GM12864 (cell line): ENCODE measurements at regions not wholly inside any gene's neighbourhood (a gene's known extent, or its start where the extent isn't known, plus 50 kb on each side); places are given as distances from the start of the nearest gene placed in this dataset.
"Not testable (repeated sequence)": the region's sequence is repeated elsewhere in the genome, so short reads cannot be mapped to it uniquely, and the experiment has no call there.

Source experiments
- DNase-seq: peaks from one replicate; pipeline ENCODE4 v3.0.0-alpha.2; 2011; ENCODE audit warnings: low read depth
- H3K4me3 ChIP-seq: 2 replicates; pipeline ENCODE4 v1.5.1; 2011; ENCODE audit warnings: mild to moderate bottlenecking, low read depth, low read length, control low read depth
- CTCF ChIP-seq: IDR thresholded peaks from 2 replicates; pipeline ENCODE4 v1.5.1; 2011; ENCODE audit warnings: low read depth, mild to moderate bottlenecking, moderate library complexity, low read length, control low read depth, inconsistent platforms; ENCODE audit errors: missing control alignments

DNA sequence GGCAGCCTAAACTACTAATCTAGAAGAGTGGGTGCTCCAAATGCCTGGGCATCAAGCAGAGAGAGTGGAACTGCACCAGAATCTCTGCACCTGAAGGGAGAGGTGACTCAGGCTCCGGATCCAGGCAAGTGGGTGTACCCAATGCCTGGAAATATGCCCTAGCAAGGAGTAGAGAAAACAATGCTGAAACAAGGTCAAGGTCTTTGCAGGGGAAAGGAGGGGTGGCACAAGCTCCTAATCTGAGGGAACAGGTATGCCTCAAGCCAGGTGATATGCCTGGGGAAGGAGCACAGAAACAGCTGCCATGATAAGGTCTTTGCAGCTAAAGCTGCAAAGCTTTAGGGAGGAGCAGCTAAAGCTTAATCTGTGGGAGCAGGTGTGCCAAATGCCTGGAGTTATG, 136.0 kb upstream of the KITLG start:
- DNase-seq = no peak
- H3K4me3 ChIP-seq = no peak overlapping the region
- TF ChIP-seq CTCF = no peak

GRCh38 chr12:88715673-88716072, 135.4 kb upstream of the KITLG start:
- H3K4me3 ChIP-seq = no peak overlapping the region
- no peak for TF ChIP-seq CTCF
- DNase-seq = no peak

DNA sequence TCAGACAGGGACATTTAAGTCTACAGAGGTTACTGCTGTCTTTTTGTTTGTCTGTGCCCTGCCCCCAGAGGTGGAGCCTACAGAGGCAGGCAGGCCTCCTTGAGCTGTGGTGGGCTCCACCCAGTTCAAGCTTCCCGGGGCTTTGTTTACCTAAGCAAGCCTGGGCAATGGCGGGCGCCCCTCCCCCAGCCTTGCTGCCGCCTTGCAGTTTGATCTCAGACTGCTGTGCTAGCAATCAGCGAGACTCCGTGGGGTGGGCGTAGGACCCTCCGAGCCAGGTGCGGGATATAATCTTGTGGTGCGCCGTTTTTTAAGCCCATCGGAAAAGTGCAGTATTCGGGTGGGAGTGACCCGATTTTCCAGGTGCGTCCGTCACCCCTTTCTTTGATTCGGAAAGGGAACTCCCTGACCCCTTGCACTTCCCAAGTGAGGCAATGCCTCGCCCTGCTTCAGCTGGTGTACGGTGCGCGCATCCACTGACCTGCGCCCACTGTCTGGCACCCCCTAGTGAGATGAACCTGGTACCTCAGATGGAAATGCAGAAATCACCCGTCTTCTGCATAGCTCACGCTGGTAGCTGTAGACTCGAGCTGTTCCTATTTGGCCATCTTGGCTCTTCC, 134.1 kb upstream of the KITLG start:
- H3K4me3 ChIP-seq, DNase-seq: not testable (repeated sequence)

DNA sequence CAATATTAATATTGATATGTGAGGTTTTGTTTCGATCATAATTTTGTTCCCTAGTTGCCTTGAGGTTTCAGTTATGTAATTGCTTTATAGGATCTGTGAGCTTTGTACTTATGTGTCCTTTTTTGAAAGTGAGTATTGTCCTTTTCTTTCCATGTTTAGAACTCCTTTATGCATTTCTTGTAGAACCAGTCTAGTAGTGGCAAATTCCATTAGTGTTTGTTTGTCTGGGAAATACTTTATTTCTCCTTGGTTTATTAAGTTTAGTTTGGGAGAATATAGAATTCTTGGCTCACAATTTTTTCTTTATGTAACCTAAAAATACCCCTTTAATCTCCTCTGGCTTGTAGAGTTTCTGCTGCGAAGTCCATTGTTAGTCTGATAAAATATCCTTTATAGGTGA, 127.5 kb upstream of the KITLG start:
- TF ChIP-seq CTCF = no peak
- no peak for DNase-seq
- no peak overlapping the region for H3K4me3 ChIP-seq

GRCh38 chr12:88706286-88706685, 126.0 kb upstream of the KITLG start:
- DNase-seq = no peak
- no peak for TF ChIP-seq CTCF

GRCh38 chr12:88703790-88704189, 123.5 kb upstream of the KITLG start:
- H3K4me3 ChIP-seq = no peak overlapping the region
- TF ChIP-seq CTCF = no peak
- DNase-seq = no peak

More at GRCh38 chr12:88706286-88706685, 126.0 kb upstream of the KITLG start:
- no peak overlapping the region for H3K4me3 ChIP-seq

- TF ChIP-seq CTCF = no peak
- no peak for DNase-seq
- no peak overlapping the region for H3K4me3 ChIP-seq
These were observed 118.2 kb upstream of the KITLG start for GRCh38 chr12:88698471-88698870.
